Ishikawa (cell line): ENCODE measurements at regions not wholly inside any gene's neighbourhood (a gene's known extent, or its start where the extent isn't known, plus 50 kb on each side); places are given as distances from the start of the nearest gene placed in this dataset.

Experiments
- CEBPB ChIP-seq: IDR thresholded peaks from 2 replicates; pipeline ENCODE4 v1.6.1; 2012
- EGR1 ChIP-seq: IDR thresholded peaks from 2 replicates; pipeline ENCODE4 v1.6.1; 2012
- EP300 ChIP-seq: IDR thresholded peaks from 2 replicates; pipeline ENCODE4 v1.6.1; 2012; ENCODE audit warnings: borderline replicate concordance
- REST ChIP-seq: IDR thresholded peaks from 2 replicates; pipeline ENCODE4 v1.6.1; 2012; ENCODE audit warnings: low read depth, mild to moderate bottlenecking
- TEAD4 ChIP-seq: IDR thresholded peaks from 2 replicates; pipeline ENCODE4 v1.6.1; 2012
- YY1 ChIP-seq: IDR thresholded peaks from 2 replicates; pipeline ENCODE4 v1.6.1; 2012; ENCODE audit warnings: low read depth
- ZBTB7A ChIP-seq: IDR thresholded peaks from 2 replicates; pipeline ENCODE4 v1.6.1; 2012; ENCODE audit warnings: low read depth
- TF ChIP-seq, protein P1 (sequence below): IDR thresholded peaks from 2 replicates; pipeline ENCODE4 v1.6.1; 2012

DNA sequence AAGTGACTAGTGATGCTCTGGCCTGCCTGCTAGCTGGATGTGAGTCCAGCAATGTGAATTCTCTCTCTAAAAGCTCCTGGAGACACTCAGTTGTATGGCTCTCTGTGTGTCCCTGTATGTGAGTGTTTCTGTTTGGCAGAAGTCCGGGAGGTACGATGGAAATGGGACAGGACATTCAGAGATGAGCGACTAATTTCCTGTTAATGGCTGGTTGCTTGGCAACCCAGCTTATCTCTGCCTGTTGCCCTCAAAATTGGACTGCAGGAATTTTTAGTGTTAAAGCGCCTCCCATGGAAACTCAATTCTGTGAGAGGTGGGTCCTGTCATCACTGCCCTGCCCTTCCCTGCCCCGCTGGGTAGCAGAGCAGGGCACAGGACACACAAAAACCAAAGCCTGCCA, 136.8 kb upstream of the LRFN2 start:
- TF ChIP-seq, protein P1, sequence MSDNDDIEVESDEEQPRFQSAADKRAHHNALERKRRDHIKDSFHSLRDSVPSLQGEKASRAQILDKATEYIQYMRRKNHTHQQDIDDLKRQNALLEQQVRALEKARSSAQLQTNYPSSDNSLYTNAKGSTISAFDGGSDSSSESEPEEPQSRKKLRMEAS: no peak
- TF ChIP-seq EP300: no peak
- no peak for TF ChIP-seq YY1
- TF ChIP-seq EGR1: no peak
- TF ChIP-seq ZBTB7A: no peak
- TF ChIP-seq REST: no peak
- no peak for TF ChIP-seq CEBPB
- no peak for TF ChIP-seq TEAD4
